ENCODE measurements at regions not wholly inside any gene's neighbourhood (a gene's known extent, or its start where the extent isn't known, plus 50 kb on each side); places are given as distances from the start of the nearest gene placed in this dataset.

DNA sequence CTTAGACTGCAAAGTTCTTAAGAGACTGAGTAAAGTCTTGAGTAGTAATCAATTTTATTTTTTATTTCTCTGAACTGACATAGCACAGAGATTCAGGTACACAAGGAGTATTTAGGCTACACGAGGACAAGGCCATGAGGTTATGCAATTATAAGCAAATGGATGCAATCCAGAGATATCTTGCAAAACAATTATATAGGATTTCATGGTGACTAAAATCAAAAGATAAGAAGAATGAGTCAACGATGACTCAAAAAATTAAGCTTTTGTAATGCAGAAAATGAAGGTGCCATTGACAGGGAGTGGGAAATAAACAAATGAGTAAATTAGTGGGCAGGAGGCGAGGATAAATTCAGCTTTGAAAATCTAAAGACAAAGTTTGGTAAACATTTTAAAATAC lies 66.7 kb upstream of the MYO3A start:
- TF ChIP-seq, protein P1, sequence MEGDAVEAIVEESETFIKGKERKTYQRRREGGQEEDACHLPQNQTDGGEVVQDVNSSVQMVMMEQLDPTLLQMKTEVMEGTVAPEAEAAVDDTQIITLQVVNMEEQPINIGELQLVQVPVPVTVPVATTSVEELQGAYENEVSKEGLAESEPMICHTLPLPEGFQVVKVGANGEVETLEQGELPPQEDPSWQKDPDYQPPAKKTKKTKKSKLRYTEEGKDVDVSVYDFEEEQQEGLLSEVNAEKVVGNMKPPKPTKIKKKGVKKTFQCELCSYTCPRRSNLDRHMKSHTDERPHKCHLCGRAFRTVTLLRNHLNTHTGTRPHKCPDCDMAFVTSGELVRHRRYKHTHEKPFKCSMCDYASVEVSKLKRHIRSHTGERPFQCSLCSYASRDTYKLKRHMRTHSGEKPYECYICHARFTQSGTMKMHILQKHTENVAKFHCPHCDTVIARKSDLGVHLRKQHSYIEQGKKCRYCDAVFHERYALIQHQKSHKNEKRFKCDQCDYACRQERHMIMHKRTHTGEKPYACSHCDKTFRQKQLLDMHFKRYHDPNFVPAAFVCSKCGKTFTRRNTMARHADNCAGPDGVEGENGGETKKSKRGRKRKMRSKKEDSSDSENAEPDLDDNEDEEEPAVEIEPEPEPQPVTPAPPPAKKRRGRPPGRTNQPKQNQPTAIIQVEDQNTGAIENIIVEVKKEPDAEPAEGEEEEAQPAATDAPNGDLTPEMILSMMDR (IDR thresholded peaks at IDR 0.05; ENCODE audit: insufficient read depth, low read length, poor library complexity, severe bottlenecking): no peak
- TF ChIP-seq EZH2phosphoT487 (conservative IDR thresholded peaks at IDR 0.05; ENCODE audit: low read length): no peak

All from SU-DHL-6 (cell line).